ENCODE measurements at regions not wholly inside any gene's neighbourhood (a gene's known extent, or its start where the extent isn't known, plus 50 kb on each side); places are given as distances from the start of the nearest gene placed in this dataset.

GRCh38 chr10:8767591-8767990 is 713.1 kb downstream of the GATA3 start:
- ATAC-seq (no peak), DNase-seq (no peak)
- H3K27ac Mint-ChIP-seq = no peak overlapping the region
- no peak overlapping the region for H3K4me3 Mint-ChIP-seq
- TF ChIP-seq, protein P1, sequence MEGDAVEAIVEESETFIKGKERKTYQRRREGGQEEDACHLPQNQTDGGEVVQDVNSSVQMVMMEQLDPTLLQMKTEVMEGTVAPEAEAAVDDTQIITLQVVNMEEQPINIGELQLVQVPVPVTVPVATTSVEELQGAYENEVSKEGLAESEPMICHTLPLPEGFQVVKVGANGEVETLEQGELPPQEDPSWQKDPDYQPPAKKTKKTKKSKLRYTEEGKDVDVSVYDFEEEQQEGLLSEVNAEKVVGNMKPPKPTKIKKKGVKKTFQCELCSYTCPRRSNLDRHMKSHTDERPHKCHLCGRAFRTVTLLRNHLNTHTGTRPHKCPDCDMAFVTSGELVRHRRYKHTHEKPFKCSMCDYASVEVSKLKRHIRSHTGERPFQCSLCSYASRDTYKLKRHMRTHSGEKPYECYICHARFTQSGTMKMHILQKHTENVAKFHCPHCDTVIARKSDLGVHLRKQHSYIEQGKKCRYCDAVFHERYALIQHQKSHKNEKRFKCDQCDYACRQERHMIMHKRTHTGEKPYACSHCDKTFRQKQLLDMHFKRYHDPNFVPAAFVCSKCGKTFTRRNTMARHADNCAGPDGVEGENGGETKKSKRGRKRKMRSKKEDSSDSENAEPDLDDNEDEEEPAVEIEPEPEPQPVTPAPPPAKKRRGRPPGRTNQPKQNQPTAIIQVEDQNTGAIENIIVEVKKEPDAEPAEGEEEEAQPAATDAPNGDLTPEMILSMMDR (IDR thresholded peaks at IDR 0.05) = no peak
- H3K9me3 Mint-ChIP-seq = no peaks in the 10 kb centered on the region
- peaks cover 14% of the 10 kb centered on the region for H3K27me3 Mint-ChIP-seq
- peaks cover 6% of the 10 kb centered on the region for H3K4me1 Mint-ChIP-seq (ENCODE audit: low read depth)
- intact Hi-C loops (cut with micrococcal nuclease) = no loop called here
- POLR2A ChIA-PET = no interaction called here
- CTCF ChIA-PET = no interaction called here
- no peaks in the 10 kb centered on the region for H3K36me3 Mint-ChIP-seq (ENCODE audit: low read depth)

DNA sequence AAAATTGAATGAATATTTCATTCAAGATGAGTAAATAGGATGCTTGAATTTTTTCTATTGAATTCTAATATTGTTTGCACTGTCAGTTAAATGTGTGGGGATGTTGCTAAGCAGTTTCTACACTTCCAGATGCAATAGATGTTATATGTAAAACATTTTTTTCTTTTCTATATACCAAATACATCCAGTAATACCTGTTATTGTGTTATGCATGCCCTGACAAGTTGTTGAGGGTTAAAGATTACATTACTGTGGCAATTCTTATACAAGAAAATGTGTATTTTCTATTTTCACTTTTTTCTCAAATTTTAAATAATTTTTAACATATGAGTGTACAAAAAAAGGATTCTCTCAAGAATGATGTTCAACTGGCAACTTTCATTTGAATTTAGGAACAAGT is 713.9 kb downstream of the GATA3 start:
- no peak for ATAC-seq
- DNase-seq = no peak
- CTCF ChIA-PET = no interaction called here
- Mint-ChIP-seq H3K27me3 (peaks cover 6% of the 10 kb centered on the region), H3K9me3 (no peaks in the 10 kb centered on the region), H3K4me3 (no peak overlapping the region), H3K4me1 (ENCODE audit: low read depth) (peaks cover 11% of the 10 kb centered on the region), H3K36me3 (ENCODE audit: low read depth) (no peaks in the 10 kb centered on the region), H3K27ac (no peak overlapping the region)
- POLR2A ChIA-PET = no interaction called here
- TF ChIP-seq, protein P1 (IDR thresholded peaks at IDR 0.05) = no peak
- intact Hi-C loops (cut with micrococcal nuclease) = no loop called here

GRCh38 chr10:8768852-8769251 is 714.4 kb downstream of the GATA3 start:
- H3K27ac Mint-ChIP-seq = no peak overlapping the region
- CTCF ChIA-PET = no interaction called here
- no peaks in the 10 kb centered on the region for H3K36me3 Mint-ChIP-seq (ENCODE audit: low read depth)
- POLR2A ChIA-PET = no interaction called here
- DNase-seq (no peak), ATAC-seq (no peak)
- no peak overlapping the region for H3K4me3 Mint-ChIP-seq
- peaks cover 14% of the 10 kb centered on the region for H3K4me1 Mint-ChIP-seq (ENCODE audit: low read depth)
- intact Hi-C loops (cut with micrococcal nuclease) = no loop called here
- TF ChIP-seq, protein P1 (IDR thresholded peaks at IDR 0.05) = no peak
- peaks cover 4% of the 10 kb centered on the region for H3K27me3 Mint-ChIP-seq
- no peaks in the 10 kb centered on the region for H3K9me3 Mint-ChIP-seq

- Mint-ChIP-seq H3K36me3 (ENCODE audit: low read depth) (peaks cover 2% of the 10 kb centered on the region), H3K4me3 (no peak overlapping the region), H3K4me1 (ENCODE audit: low read depth) (peaks cover 30% of the 10 kb centered on the region), H3K9me3 (no peaks in the 10 kb centered on the region), H3K27ac (peak overlapping the region; percentile 73), H3K27me3 (peaks cover 2% of the 10 kb centered on the region)
- TF ChIP-seq, protein P1 (IDR thresholded peaks at IDR 0.05) = no peak
- peak; percentile 58 for ATAC-seq
- POLR2A ChIA-PET = no interaction called here
- intact Hi-C loops (cut with micrococcal nuclease) = no loop called here
- CTCF ChIA-PET = no interaction called here
- no peak for DNase-seq
Observed at GRCh38 chr10:8776926-8777622, 722.6 kb downstream of the GATA3 start.

- Mint-ChIP-seq H3K4me1 (ENCODE audit: low read depth) (peaks cover 22% of the 10 kb centered on the region), H3K9me3 (no peaks in the 10 kb centered on the region), H3K27ac (no peak overlapping the region), H3K27me3 (peaks cover 3% of the 10 kb centered on the region), H3K36me3 (ENCODE audit: low read depth) (peaks cover 2% of the 10 kb centered on the region), H3K4me3 (no peak overlapping the region)
- peak; percentile 8 for DNase-seq
- intact Hi-C loops (cut with micrococcal nuclease) = no loop called here
- ChIA-PET CTCF (no interaction called here), POLR2A (no interaction called here)
- ATAC-seq = no peak
- TF ChIP-seq, protein P1 (IDR thresholded peaks at IDR 0.05) = no peak
Observed at GRCh38 chr10:8778713-8779112, 724.2 kb downstream of the GATA3 start.

Data from activated CD8-positive, alpha-beta T cell treated with anti-CD3 and anti-CD28 coated beads for 36 hours (primary cell).